GM21526 (cell line): ENCODE measurements at regions not wholly inside any gene's neighbourhood (a gene's known extent, or its start where the extent isn't known, plus 50 kb on each side); places are given as distances from the start of the nearest gene placed in this dataset.
"Not testable (repeated sequence)": the region's sequence is repeated elsewhere in the genome, so short reads cannot be mapped to it uniquely, and the experiment has no call there.

Experiments used
- ATAC-seq: cut with Tn5 transposase; IDR thresholded peaks from one replicate; pipeline ENCODE4 v1.9.1; 2021; ENCODE audit warnings: moderate library complexity; ENCODE audit not compliant: unreplicated experiment, low FRiP score

DNA sequence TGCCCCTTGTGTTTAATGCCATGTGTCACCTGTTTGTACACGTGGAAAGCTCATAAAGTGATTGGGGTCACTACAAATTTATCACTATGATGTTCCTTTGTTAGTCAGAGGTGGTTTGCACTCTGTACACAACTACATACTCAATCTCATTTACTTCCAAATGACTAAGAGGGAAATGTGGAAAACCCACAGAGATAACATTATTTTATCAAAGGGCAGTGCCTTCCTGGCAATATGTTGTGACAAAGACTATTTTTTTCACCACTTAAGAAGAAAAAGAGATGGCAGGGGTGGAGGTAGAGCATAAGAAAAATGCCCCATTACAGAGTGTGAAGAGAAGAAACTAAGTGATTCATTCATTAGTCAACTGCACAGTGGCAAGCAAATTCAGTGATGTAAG lies 1064.1 kb upstream of the FLRT2 start:
- no peak for ATAC-seq

DNA sequence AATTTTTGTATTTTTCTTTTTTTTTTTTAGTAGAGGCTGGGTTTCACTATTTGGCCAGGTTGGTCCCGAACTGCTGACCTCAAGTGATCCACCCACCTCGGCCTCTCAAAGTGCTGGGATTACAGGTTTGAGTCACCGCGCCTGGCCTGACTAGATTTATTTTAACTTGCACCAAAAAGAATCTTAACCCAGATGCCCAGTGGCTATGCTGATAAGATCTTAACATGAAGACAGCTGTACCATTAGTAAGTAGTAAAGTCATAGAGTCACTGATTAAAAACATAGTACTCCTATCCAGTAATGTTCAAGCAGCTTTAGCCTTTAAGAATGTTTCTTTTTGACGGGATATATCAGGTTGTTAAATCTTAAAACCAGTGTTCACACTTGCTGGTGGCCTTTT lies 1061.8 kb upstream of the FLRT2 start:
- no peak for ATAC-seq

DNA sequence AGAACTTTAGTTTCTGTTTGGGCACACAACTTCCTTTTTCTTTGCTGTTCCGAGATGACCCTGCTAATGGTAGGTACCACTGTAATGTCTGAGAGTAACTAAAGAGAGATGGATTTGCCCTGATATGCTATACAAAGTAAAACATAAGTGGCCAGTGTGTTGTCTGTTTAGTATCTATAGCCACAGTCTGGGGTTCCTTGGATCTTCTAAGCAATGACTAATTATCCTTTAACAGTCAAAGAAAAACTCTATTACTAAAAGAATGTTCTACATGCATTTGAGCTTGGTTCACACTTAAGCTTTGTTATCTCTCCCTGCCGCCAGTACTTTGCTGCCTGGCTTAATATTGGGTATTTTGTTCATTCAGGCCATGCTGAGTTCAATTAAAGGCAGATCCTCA lies 1051.9 kb upstream of the FLRT2 start:
- ATAC-seq = no peak

DNA sequence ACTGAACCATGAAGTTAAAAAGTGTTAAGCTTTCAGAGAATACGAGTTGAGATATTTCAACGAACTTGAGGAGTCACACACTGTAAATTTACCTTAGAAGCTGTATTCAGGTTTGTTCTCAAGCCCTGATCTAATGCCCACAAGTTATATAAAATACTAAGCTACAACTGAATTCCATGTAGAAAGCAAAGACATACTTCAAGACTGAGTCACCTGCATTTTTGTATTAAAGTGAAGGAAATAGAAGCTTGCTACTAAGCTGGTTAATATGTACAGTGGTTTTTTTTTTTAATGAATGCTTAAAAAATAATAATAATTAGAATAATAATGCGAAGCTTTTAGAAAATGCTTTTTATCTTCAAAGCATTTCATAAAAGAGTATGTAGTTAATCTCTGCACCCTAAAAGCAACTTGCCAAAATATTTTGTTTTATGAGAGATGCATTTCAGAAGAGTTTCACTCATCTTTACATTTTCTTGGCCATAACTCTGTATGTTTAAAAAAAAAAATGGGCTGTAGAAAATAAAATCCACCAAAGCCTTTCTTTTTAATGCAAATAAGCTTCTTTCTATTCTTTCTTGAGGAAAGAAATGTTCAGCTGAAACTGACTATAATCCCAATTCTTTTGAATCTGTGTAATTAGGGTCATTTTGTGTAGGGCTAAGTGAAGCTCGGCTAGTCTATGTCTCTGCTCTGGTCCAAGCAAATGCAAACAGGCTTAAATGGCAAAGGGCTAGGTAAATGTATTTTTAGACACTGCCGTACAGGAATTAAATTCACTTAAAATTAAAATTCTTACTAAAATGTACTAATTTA lies 1047.5 kb upstream of the FLRT2 start:
- ATAC-seq = no peak

DNA sequence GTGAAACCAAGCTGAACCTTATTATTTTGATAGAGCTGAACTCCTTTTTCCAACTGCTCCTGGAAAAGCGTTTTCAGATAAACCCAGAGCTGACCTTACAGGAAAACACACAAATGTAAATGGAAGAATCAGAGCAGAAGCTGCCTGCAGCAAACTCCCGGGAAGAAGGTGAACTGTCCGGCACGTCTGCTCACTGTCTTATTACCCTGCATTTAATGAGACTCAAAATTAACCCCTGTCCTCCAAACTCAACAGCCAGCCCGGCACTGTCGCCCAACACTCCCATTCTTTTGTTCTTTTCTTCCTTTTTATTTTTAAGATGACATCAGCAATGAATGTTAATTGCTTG lies 1046.9 kb upstream of the FLRT2 start:
- no peak for ATAC-seq

DNA sequence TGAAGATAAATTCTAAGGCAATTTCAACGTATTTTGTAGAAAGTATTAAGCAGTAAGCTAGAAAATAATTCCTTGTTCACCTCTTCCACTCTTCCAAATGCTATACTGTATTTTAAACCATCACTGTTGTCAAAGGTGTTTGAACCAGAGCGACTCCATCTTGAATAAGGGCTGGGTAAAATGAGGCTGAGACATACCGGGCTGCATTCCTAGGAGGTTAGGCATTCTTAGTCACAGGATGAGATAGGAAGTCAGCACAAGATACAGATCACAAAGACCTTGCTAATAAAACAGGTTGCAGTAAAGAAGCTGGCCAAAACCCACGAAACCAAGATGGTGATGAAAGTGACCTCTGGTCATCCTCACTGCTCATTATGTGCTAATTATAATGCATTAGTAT lies 1045.7 kb upstream of the FLRT2 start:
- not testable (repeated sequence) for ATAC-seq

DNA sequence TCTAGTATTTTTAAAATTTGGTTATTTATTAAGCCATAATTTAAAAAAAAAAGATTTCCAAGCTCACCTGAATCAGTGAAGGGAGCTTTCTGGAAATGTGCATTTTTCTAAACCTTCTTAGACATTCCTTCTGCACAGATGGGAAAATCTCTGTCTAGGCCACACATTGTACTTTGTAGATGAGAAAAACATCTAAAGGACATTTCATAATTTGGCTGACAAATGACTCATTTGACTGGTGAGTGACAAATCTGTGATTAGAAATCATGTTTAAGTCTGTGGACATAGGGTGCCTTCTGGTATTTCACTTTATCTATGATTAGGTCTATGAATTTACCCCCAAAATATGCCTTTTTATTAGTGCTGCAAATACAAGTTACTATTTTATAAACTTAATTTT lies 1044.9 kb upstream of the FLRT2 start:
- ATAC-seq = no peak

DNA sequence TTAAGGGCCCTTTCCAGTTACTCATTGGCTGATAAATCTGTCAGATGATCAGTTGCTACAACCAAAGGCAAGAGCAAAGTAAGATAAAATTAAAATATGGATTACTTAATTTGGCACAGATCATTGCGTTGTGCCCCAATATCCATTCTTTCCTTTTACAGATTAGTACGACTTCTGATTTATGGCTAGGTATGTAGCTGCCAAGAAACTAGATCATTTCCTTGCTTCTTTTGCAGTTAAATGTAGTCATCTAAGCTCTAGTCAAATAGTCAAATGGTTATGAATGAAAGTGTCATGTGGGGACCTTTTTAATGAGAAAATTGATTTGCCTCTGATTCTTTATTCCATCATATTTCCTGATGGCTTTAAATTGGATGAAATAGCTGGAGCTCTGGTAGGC lies 1039.9 kb upstream of the FLRT2 start:
- no peak for ATAC-seq

DNA sequence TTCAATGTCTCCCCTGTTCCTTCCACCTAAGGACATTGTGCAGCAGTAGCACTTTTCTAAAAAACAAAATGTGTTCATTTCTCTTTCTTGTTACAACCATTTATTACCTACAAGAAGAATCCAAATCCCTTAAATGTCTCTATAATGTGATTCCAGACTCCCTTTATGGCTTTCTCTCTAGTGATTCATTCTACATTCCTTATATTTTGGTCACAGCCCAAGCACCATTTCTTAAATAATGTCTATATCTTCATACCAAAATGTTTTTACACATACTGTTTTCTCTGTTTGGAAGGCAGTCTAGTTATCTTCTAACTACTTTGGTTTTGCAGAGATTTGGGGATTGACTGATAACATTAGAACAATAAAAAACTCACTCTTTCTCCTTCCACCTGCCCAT lies 1037.3 kb upstream of the FLRT2 start:
- ATAC-seq = no peak

DNA sequence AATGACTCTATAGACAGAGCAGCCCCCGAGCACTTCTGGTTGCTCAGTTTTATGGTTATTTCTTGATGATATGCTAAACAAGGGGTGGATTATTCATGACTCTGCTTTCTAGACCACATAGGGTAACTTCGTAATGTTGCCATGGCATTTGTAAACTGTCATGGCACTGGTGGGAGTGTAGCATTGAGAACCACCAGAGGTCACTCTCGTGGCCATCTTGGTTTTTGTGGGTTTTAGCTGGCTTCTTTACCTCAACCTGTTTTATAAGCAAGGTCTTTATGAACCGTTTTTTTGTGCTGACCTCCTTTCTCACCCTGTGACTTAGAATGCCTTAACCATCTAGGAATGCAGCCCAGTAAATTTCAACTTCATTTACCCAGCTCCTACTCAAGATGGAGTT lies 1036.2 kb upstream of the FLRT2 start:
- no peak for ATAC-seq

DNA sequence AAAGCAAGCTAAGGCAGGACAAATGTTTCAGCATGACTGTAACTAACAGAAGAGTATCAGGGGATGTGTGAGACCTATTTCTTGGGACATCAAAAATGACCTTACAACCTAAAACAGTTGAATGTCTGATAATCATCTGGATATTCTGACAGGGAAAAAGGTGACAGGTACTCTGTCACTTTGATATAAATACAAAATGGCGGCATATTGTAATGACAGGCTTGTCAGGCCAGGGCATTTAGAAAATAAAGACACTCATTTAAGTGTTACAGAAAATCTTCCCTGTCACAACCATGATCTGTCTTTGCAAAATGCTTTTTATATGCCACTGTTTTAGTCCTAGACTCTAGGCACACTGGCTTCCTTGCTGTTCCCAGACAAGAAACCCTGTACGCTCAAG lies 1033.3 kb upstream of the FLRT2 start:
- no peak for ATAC-seq

DNA sequence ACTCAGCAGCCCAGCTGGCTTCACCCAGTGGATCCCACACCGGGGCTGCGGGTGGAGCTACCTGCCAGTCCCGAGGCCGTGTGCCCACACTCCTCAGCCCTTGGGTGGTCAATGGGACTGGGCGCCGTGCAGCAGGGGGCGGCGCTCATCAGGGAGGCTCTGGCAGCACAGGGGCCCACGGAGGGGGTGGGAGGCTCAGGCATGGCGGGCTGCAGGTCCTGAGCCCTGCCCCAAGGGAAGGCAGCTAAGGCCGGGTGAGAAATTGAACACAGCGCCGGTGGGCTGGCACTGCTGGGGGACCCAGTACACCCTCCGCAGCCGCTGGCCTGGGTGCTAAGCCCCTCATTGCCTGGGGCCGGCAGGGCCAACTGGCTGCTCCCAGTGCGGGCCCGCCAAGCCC lies 1017.1 kb upstream of the FLRT2 start:
- ATAC-seq = not testable (repeated sequence)

DNA sequence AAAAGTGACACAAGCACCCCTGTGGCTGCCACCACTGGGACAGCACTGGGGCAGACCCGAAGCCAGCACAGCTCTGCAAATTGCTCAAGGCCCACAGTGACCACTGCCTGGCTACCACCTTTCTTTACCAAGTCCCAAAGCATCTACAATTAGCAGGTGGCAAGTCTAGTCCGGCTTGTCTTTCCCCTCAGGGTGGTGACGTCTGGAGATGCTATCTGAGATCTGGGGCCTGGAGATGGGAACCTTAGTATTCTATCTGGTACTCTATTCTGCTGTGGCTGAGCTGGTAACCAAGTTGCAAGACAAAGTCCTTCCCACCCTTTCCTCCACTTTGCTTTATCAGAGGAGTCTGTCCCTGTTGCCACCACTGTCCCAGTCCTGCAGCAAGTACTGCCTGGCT lies 1010.1 kb upstream of the FLRT2 start:
- no peak for ATAC-seq

DNA sequence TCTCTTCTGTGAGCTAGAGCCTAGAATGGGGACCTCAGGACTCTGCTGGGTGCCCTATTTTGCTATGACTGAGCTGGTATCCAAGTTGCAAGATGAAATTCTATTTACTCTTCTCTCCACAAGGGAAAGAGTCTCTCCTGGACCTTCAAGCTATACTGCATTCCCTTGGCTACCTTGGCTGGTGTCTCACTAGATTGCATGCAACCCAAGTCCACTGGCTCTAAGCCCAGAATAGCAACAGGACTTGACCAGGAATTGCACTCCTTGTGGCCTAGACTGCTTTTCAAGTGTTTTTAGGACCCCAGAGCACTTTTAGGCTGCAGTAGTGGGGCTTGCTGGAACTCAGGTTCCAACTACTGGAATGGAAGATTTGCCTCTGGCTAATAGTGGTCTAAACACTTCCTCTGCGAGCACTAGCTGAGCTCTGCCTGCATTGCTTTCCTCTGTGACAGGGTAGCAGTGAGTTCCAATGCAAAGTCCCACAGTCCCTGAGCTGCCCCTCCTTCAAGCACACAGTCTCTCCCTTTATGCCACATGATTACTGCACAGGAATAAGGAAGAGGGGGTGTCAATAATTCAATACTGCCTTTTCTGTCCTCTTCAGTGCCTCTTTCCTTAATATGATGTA lies 1009.1 kb upstream of the FLRT2 start:
- no peak for ATAC-seq

DNA sequence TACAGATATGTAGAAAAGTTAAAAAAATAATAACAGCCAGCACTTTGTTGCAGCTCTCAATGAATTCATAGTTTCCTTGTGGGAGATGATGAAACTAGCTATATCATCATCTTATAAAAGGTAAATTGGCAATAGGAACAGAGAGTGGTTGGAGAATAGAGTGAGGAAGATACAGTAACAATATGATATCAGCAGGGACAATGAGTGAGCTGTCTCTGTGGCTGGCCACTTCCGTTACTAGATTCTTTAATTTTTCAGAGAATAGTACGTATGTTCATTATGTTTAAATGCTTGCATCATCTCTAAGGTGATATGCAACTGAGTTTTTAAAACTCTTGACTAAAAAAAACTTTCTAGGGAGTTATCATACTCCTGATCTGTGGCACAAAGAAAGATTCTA lies 1006.2 kb upstream of the FLRT2 start:
- no peak for ATAC-seq

DNA sequence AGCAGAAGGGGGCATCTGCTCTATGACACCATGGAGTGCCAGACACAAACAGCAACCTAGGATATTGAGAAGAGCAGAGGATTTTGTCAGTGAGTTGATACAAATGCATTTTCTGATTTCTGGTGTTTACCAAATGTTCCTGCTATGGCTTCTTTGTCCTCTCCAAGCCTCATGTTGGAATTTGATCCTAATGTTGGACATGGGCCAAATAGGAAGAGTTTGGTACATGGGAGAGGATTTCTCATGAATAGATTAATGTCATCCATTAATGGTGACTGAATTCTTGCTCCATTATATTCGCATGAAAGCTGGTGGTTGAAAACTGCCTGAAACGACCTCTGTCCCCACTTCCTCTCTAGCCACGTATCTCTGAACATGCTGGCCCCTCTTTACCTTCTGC lies 1002.2 kb upstream of the FLRT2 start:
- no peak for ATAC-seq

DNA sequence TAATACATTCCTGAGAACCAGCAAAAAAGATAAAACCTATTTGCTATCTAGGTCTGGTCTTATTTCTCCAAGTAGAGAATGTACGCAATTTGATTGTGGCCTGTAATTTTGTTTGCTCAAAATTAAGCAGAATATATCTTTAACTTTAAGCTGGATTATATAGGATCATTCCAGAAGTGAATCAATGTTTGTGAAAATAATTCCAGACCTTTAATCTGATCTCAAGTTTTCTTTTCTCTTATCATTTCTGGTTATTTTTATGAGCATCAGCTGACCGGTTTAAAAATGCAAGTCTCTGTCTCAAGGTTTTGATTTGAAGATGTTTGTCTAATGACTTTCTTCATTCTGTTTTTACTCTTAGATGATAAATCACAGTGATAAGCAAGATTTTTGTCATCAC lies 997.9 kb upstream of the FLRT2 start:
- ATAC-seq = no peak

DNA sequence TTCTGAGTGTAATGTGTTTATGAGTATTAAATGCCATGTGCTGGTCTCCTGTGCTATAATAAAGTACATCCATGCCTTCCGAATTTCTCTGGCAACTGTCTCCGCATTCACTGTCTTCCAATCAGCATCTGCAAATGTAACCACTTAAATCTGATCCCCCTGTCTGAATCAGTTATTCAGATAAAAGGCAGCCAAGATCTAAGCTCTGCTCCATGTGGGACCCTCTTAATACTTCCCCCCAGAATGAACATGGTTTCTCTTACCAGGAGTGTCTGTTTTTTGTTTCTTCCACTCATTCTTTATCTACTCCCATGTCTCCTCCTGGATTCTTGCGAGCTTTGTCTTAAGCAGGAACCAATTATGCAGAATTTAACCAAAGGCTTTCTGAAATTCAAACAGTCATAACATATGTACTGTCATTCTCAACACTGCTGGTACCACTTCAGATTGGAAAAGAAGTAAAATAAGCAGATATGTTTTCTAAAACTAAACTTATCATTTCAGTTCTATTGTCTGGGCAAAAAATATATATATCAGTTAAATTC lies 996.7 kb upstream of the FLRT2 start:
- ATAC-seq = no peak

DNA sequence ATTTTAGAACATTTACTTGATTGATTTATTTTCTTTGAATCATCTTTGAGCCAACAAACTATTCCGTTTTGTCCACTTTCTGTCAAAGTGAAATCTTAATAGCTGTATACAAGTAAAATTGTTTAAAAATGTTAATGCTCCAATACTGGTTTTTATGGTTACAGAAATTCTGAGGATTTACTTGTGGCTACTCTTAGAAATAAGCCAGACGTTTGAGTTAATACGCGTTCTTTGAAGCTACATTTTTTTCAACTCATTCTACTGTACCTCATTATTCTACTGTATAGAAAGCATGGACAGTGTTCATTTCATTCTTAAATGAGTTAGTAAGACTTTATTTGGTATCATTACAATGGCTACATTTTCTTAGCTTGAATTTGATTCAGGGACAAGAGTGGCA lies 996.2 kb upstream of the FLRT2 start:
- no peak for ATAC-seq

DNA sequence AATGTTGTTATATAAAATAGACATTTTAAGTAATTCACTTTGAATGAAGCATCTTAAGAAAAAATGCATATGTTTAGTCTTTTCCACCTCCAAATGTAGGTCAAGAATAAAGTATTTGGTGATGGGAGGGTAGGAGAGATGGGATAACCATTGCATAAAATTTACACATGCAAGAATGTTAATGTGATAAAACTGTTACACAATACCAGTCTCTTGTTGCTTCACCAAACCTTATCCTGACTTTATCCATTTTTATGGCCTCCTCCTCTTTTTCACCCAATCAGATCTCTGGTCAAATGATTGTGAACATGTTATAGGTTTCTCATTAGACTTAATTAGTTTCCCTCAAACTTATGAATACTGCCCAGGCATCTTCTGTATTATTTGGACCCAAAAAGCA lies 994.5 kb upstream of the FLRT2 start:
- no peak for ATAC-seq

DNA sequence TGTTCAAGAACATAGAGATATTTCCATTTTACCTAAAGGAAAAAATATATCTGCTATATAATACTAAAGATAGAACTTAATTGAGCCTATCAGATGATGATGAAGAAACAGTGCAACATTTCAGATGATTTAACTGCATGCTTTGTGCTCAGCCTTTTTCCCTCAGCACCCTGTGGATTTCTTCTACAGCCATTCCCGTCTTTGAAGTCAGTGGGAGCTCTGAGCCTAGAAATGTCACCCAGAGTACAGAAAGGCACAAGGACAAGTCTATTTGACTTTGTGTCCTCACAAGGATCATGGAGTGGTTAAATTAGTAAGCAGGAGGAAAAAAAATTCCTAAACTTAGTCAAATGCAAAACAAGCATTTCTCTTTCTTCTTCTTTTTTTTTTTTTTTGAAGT lies 994.0 kb upstream of the FLRT2 start:
- ATAC-seq = no peak

DNA sequence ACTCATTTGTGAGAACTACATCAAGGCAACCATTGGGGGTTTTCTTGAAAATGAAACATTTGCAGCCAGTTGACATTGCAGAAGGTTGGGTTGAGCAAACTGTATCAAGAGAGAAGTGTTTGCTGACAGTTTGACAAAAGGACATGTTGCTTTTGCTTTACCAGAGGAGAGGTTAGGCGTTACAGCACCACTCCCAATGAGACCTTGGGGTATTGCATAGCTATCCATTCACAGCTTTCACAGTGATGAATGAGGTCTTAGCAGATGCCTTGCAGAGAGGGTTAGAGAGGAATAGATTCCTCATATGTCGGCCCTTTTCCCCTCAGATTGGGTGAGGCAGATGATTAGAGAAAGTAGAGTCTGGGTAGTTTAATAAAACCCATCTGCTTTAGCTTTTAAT lies 988.9 kb upstream of the FLRT2 start:
- no peak for ATAC-seq
